ENCODE measurements at regions not wholly inside any gene's neighbourhood (a gene's known extent, or its start where the extent isn't known, plus 50 kb on each side); places are given as distances from the start of the nearest gene placed in this dataset.
"Not testable (repeated sequence)": the region's sequence is repeated elsewhere in the genome, so short reads cannot be mapped to it uniquely, and the experiment has no call there.

- no peak for TF ChIP-seq CTCF (conservative IDR thresholded peaks at IDR 0.05; ENCODE audit: low read length)
- no peak for DNase-seq (ENCODE audit: low read depth)
- no peak overlapping the region for H3K4me3 ChIP-seq (ENCODE audit: low read length)
Observed at GRCh38 chr7:1301054-1301881, 68.6 kb downstream of the UNCX start.

- DNase-seq (ENCODE audit: low read depth): no peak
- TF ChIP-seq CTCF (conservative IDR thresholded peaks at IDR 0.05; ENCODE audit: low read length): no peak
- H3K4me3 ChIP-seq (ENCODE audit: low read length): no peak overlapping the region
Observed at GRCh38 chr7:1301882-1302251, 69.2 kb downstream of the UNCX start.

- no peak overlapping the region for H3K4me3 ChIP-seq (ENCODE audit: low read length)
- peak; percentile 12 for DNase-seq (ENCODE audit: low read depth)
- no peak for TF ChIP-seq CTCF (conservative IDR thresholded peaks at IDR 0.05; ENCODE audit: low read length)
Observed at GRCh38 chr7:1302936-1303335, 70.3 kb downstream of the UNCX start.

GRCh38 chr7:1304011-1304410 is 71.3 kb downstream of the UNCX start:
- H3K4me3 ChIP-seq (ENCODE audit: low read length); DNase-seq (ENCODE audit: low read depth): not testable (repeated sequence)

- DNase-seq (ENCODE audit: low read depth): no peak
- no peak for TF ChIP-seq CTCF (conservative IDR thresholded peaks at IDR 0.05; ENCODE audit: low read length)
- no peak overlapping the region for H3K4me3 ChIP-seq (ENCODE audit: low read length)
Observed at GRCh38 chr7:1305873-1306272, 73.2 kb downstream of the UNCX start.

- no peak for TF ChIP-seq CTCF (conservative IDR thresholded peaks at IDR 0.05; ENCODE audit: low read length)
- H3K4me3 ChIP-seq (ENCODE audit: low read length): no peak overlapping the region
- no peak for DNase-seq (ENCODE audit: low read depth)
Observed at GRCh38 chr7:1307828-1308227, 75.2 kb downstream of the UNCX start.

- no peak overlapping the region for H3K4me3 ChIP-seq (ENCODE audit: low read length)
- no peak for TF ChIP-seq CTCF (conservative IDR thresholded peaks at IDR 0.05; ENCODE audit: low read length)
- DNase-seq (ENCODE audit: low read depth): no peak
Observed at GRCh38 chr7:1309290-1309689, 76.6 kb downstream of the UNCX start.

Measured in AG10803 (cell line).